HL-60 (cell line): ENCODE measurements at regions not wholly inside any gene's neighbourhood (a gene's known extent, or its start where the extent isn't known, plus 50 kb on each side); places are given as distances from the start of the nearest gene placed in this dataset.

ENCODE experiments used
- DNase-seq, 2 experiments: peaks; one replicate each; pipeline ENCODE4 v3.0.0-alpha.2; 2010 to 2020; ENCODE audit warnings: low read depth in 1 of 2, low spot score in 1 of 2
- H3K27ac ChIP-seq: fragments of 250-450 bp; sonication (Bioruptor Pico); replicated peaks from 2 replicates; pipeline ENCODE4 v1.5.1; 2020; ENCODE audit warnings: mild to moderate bottlenecking, moderate library complexity
- H3K27me3 ChIP-seq: fragments of 250-450 bp; sonication (Bioruptor Pico); 2 replicates; pipeline ENCODE4 v1.5.1; 2021; ENCODE audit warnings: mild to moderate bottlenecking, moderate library complexity; ENCODE audit not compliant: insufficient read depth, poor library complexity, severe bottlenecking
- H3K4me3 ChIP-seq: replicated peaks from 2 replicates; pipeline ENCODE4 v1.5.1; 2011; ENCODE audit warnings: mild to moderate bottlenecking, control low read depth, low read length; ENCODE audit not compliant: insufficient read depth
- GABPA ChIP-seq: IDR thresholded peaks from 2 replicates; pipeline ENCODE4 v1.6.1; 2012; ENCODE audit warnings: low read depth
- POLR2AphosphoS5 ChIP-seq: IDR thresholded peaks from 2 replicates; pipeline ENCODE4 v1.6.1; 2012; ENCODE audit warnings: low read depth
- SPI1 ChIP-seq: IDR thresholded peaks from 2 replicates; pipeline ENCODE4 v1.6.1; 2012; ENCODE audit warnings: low read depth, mild to moderate bottlenecking, borderline replicate concordance
- TF ChIP-seq, protein P1 (sequence below): IDR thresholded peaks from one replicate; pipeline ENCODE4 v1.5.1; 2011; ENCODE audit warnings: low read length, control low read depth, inconsistent platforms; ENCODE audit not compliant: insufficient read depth
- TF ChIP-seq, protein P2 (sequence below): IDR thresholded peaks from 2 replicates; pipeline ENCODE4 v1.6.1; 2012; ENCODE audit warnings: low read depth; ENCODE audit not compliant: insufficient replicate concordance

DNA sequence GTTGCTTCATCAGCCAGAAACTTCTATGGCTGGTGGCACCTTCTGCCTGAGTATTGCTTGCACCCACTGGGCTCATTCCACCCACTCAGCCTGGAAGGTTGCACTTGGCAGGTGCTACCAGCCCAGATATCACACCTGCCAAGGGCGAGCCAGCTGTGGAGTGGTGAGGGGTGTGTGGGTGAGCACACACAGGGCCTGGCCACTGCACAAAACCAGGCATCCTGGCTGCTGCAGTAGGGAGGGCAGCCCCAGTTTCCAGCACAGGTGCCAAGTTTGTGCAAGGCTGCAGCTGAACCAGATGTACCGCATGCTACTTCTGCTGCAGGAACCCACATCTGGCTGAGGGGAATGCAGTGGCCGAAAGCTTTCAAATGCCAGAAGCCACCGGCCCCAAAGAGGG lies 1147.8 kb downstream of the FSCB start:
- TF ChIP-seq POLR2AphosphoS5 = no peak
- TF ChIP-seq GABPA = no peak
- TF ChIP-seq, protein P1, sequence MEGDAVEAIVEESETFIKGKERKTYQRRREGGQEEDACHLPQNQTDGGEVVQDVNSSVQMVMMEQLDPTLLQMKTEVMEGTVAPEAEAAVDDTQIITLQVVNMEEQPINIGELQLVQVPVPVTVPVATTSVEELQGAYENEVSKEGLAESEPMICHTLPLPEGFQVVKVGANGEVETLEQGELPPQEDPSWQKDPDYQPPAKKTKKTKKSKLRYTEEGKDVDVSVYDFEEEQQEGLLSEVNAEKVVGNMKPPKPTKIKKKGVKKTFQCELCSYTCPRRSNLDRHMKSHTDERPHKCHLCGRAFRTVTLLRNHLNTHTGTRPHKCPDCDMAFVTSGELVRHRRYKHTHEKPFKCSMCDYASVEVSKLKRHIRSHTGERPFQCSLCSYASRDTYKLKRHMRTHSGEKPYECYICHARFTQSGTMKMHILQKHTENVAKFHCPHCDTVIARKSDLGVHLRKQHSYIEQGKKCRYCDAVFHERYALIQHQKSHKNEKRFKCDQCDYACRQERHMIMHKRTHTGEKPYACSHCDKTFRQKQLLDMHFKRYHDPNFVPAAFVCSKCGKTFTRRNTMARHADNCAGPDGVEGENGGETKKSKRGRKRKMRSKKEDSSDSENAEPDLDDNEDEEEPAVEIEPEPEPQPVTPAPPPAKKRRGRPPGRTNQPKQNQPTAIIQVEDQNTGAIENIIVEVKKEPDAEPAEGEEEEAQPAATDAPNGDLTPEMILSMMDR = no peak
- TF ChIP-seq, protein P2, sequence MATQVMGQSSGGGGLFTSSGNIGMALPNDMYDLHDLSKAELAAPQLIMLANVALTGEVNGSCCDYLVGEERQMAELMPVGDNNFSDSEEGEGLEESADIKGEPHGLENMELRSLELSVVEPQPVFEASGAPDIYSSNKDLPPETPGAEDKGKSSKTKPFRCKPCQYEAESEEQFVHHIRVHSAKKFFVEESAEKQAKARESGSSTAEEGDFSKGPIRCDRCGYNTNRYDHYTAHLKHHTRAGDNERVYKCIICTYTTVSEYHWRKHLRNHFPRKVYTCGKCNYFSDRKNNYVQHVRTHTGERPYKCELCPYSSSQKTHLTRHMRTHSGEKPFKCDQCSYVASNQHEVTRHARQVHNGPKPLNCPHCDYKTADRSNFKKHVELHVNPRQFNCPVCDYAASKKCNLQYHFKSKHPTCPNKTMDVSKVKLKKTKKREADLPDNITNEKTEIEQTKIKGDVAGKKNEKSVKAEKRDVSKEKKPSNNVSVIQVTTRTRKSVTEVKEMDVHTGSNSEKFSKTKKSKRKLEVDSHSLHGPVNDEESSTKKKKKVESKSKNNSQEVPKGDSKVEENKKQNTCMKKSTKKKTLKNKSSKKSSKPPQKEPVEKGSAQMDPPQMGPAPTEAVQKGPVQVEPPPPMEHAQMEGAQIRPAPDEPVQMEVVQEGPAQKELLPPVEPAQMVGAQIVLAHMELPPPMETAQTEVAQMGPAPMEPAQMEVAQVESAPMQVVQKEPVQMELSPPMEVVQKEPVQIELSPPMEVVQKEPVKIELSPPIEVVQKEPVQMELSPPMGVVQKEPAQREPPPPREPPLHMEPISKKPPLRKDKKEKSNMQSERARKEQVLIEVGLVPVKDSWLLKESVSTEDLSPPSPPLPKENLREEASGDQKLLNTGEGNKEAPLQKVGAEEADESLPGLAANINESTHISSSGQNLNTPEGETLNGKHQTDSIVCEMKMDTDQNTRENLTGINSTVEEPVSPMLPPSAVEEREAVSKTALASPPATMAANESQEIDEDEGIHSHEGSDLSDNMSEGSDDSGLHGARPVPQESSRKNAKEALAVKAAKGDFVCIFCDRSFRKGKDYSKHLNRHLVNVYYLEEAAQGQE = no peak
- no peak for TF ChIP-seq SPI1
- DNase-seq = no peak
- no peak overlapping the region for H3K27ac ChIP-seq
- no peaks in the 10 kb centered on the region for H3K27me3 ChIP-seq
- H3K4me3 ChIP-seq = no peak overlapping the region

DNA sequence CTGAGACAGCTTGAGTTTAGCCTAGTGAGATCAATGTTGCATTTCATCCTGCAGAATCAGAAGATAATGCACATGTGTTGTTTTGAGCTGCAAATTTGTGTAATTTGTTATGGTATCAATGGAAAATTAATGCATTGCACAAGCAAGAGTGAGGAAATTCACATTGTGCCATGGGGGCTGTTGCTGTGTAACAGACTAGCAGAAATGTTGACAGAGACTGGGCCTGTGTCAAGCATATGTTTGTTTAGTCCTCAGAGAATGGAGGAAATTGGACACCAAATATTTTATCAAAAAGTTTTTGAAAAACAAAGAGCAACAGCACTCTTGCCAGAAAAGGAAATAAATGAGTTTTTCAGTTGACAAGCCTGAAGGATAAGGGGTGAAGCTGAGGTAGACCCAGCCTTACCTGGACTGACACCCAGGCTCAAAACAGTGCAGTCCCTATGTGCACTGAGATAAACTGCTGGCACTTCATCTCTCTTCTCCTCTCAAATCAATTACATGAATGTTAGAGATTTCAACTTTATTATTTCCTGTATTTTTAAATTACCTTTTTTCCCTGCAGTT lies 1150.0 kb downstream of the FSCB start:
- Histone ChIP-seq H3K27me3 (no peaks in the 10 kb centered on the region), H3K27ac (no peak overlapping the region), H3K4me3 (no peak overlapping the region)
- DNase-seq = no peak
- TF ChIP-seq POLR2AphosphoS5 (no peak), SPI1 (no peak), GABPA (no peak)
- TF ChIP-seq, protein P1 = no peak
- TF ChIP-seq, protein P2 = no peak

DNA sequence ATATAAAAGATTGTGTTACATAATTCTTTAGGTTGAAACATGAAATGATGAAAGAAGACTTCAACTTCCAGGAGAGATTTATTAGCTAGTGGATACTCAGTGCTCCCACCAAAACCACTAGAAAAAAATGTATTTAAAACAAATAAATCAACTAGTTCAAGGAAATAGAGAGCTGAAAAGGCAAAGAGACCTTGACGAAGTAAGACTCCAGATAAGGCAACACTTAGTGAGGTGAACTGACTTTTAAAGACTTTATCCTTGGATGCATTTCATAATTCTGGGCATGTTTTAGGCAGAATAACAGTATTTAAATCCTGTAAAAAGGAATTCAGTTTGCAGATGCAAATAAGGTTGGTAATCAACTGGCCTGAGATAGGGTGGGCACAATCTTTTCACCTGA lies 1150.7 kb downstream of the FSCB start:
- H3K27me3 ChIP-seq = no peaks in the 10 kb centered on the region
- TF ChIP-seq SPI1 = no peak
- no peak for TF ChIP-seq GABPA
- TF ChIP-seq, protein P1 = no peak
- TF ChIP-seq POLR2AphosphoS5 = no peak
- TF ChIP-seq, protein P2 = no peak
- no peak for DNase-seq
- H3K4me3 ChIP-seq = no peak overlapping the region
- H3K27ac ChIP-seq = no peak overlapping the region
